Vagina (tissue), 2 donors: ENCODE measurements at regions not wholly inside any gene's neighbourhood (a gene's known extent, or its start where the extent isn't known, plus 50 kb on each side); places are given as distances from the start of the nearest gene placed in this dataset.
"Not testable (repeated sequence)": the region's sequence is repeated elsewhere in the genome, so short reads cannot be mapped to it uniquely, and the experiment has no call there.

Experiments used
- DNase-seq, 2 donors: peaks; one replicate each; pipeline ENCODE4 v3.0.0-alpha.2; 2017; ENCODE audit errors: extremely low spot score in 2 of 2
- H3K27ac ChIP-seq: fragments of 200-600 bp; sonication (generic); one replicate; pipeline ENCODE4 v1.5.1; 2019
- H3K27me3 ChIP-seq: fragments of 200-600 bp; sonication (generic); one replicate; pipeline ENCODE4 v1.5.1; 2019
- H3K36me3 ChIP-seq, 2 donors: fragments of 200-600 bp; sonication (generic); one replicate each; pipeline ENCODE4 v1.5.1; 2017 to 2019
- H3K4me1 ChIP-seq: fragments of 200-600 bp; sonication (generic); one replicate; pipeline ENCODE4 v1.5.1; 2019
- H3K4me3 ChIP-seq, 2 donors: fragments of 200-600 bp; sonication (generic); 1 replicate in 1 of 2; 2 replicates in 1 of 2; pipeline ENCODE4 v1.5.1; 2016 to 2019
- H3K9me3 ChIP-seq: fragments of 200-600 bp; sonication (generic); one replicate; pipeline ENCODE4 v1.5.1; 2019
- CTCF ChIP-seq, 3 experiments: fragments of 450-650 bp in 2 of 3; fragments of 200-600 bp in 1 of 3; sonication (generic) in 1 of 3; IDR thresholded peaks; one replicate each; pipeline ENCODE4 v1.5.1; 2017 to 2019; ENCODE audit warnings: antibody characterized with exemption in 3 of 3, mild to moderate bottlenecking in 2 of 3, moderate library complexity in 2 of 3
- POLR2A ChIP-seq, 2 donors: fragments of 450-650 bp; IDR thresholded peaks; one replicate each; pipeline ENCODE4 v1.6.1; 2017; ENCODE audit warnings: antibody characterized with exemption in 2 of 2, mild to moderate bottlenecking in 2 of 2, moderate library complexity in 2 of 2
- POLR2AphosphoS5 ChIP-seq, 2 donors: sonication (generic); formaldehyde crosslinking; IDR thresholded peaks; one replicate each; pipeline ENCODE4 v1.9.0; 2017; ENCODE audit warnings: antibody characterized with exemption in 2 of 2, mild to moderate bottlenecking in 2 of 2, low read depth in 1 of 2; ENCODE audit not compliant: insufficient read depth in 1 of 2
- intact Hi-C: fragments of 100-400 bp; cut with DNase I; formaldehyde crosslinking; loops from one replicate; pipeline ENCODE4 v1.15.1; 2023

GRCh38 chr7:156015237-156016020 lies 203.2 kb upstream of the SHH start:
- Histone ChIP-seq H3K4me3 (no peak overlapping the region), H3K36me3 (no peaks in the 10 kb centered on the region), H3K27ac (no peak overlapping the region), H3K4me1 (no peaks in the 10 kb centered on the region), H3K9me3 (no peaks in the 10 kb centered on the region), H3K27me3 (no peaks in the 10 kb centered on the region)
- DNase-seq: peak in 1 of 2 donors; percentile 67
- intact Hi-C loops: no loop called here
- TF ChIP-seq POLR2AphosphoS5 (IDR thresholded peaks at IDR 0.05; ENCODE audit: insufficient read depth in 1 of 2, low read depth in 1 of 2): no peak
- TF ChIP-seq POLR2A (IDR thresholded peaks at IDR 0.05): no peak
- TF ChIP-seq CTCF (IDR thresholded peaks at IDR 0.05): no peak

DNA sequence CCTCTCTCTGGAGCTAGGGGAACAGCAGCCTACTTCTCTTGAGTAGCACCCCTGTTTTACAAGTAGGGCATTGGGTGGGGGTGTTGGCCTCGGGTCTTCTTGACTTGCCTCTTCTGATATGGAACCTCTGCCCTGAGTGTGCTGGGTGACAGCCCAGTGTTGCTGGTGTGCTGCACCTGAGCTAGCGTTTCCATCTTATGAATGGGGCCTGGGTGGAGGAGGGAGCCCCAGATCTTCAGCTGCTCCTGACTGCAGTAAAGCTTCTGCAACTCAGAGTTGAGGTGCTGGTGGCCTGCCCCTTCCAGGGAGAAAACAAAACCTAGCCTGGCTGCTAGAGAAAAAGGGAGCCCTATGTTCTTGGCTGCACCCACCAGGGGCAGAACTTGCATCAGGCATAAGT lies 202.5 kb upstream of the SHH start:
- TF ChIP-seq CTCF (IDR thresholded peaks at IDR 0.05) (no peak), POLR2AphosphoS5 (IDR thresholded peaks at IDR 0.05; ENCODE audit: insufficient read depth in 1 of 2, low read depth in 1 of 2) (no peak), POLR2A (IDR thresholded peaks at IDR 0.05) (no peak)
- no peaks in the 10 kb centered on the region for H3K27me3 ChIP-seq
- no peaks in the 10 kb centered on the region for H3K9me3 ChIP-seq
- peak in 1 of 2 donors; percentile 71 for DNase-seq
- H3K36me3 ChIP-seq: no peaks in the 10 kb centered on the region
- intact Hi-C loops: no loop called here
- no peak overlapping the region for H3K4me3 ChIP-seq
- no peak overlapping the region for H3K27ac ChIP-seq
- no peaks in the 10 kb centered on the region for H3K4me1 ChIP-seq

DNA sequence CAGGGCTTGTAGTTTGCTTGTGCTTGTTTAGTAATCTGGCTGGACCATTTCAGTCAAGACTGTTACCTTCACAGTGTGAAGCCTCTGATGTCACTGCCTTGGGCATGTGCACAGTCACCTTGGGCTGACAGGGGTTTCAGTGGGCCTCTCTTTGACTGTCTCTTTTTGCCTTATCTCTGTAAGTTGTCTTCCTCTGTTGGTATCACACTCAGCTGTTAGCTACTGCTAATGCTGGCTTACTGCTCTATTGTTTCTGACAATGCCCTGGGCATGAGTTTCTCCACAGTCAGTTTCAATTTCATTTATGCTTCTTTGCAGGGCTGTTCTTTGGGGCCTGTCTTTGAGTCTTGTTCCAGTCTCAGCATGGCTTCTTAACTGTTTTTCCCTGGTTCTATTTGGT lies 201.9 kb upstream of the SHH start:
- Histone ChIP-seq H3K27ac (no peak overlapping the region), H3K9me3 (no peaks in the 10 kb centered on the region), H3K4me3 (no peak overlapping the region), H3K27me3 (no peaks in the 10 kb centered on the region), H3K4me1 (no peaks in the 10 kb centered on the region), H3K36me3 (no peaks in the 10 kb centered on the region)
- intact Hi-C loops: no loop called here
- DNase-seq: peak in 1 of 2 donors; percentile 44
- TF ChIP-seq POLR2AphosphoS5 (IDR thresholded peaks at IDR 0.05; ENCODE audit: insufficient read depth in 1 of 2, low read depth in 1 of 2) (no peak), CTCF (IDR thresholded peaks at IDR 0.05) (no peak), POLR2A (IDR thresholded peaks at IDR 0.05) (no peak)

- H3K4me1 ChIP-seq: no peaks in the 10 kb centered on the region
- TF ChIP-seq POLR2A (IDR thresholded peaks at IDR 0.05) (no peak), CTCF (IDR thresholded peaks at IDR 0.05) (no peak), POLR2AphosphoS5 (IDR thresholded peaks at IDR 0.05; ENCODE audit: insufficient read depth in 1 of 2, low read depth in 1 of 2) (no peak)
- no peaks in the 10 kb centered on the region for H3K27me3 ChIP-seq
- H3K27ac ChIP-seq: no peak overlapping the region
- DNase-seq: no peak
- no peak overlapping the region for H3K4me3 ChIP-seq
- intact Hi-C loops: no loop called here
- no peaks in the 10 kb centered on the region for H3K9me3 ChIP-seq
- no peaks in the 10 kb centered on the region for H3K36me3 ChIP-seq
Observed at GRCh38 chr7:156012412-156012811, 200.1 kb upstream of the SHH start.

DNA sequence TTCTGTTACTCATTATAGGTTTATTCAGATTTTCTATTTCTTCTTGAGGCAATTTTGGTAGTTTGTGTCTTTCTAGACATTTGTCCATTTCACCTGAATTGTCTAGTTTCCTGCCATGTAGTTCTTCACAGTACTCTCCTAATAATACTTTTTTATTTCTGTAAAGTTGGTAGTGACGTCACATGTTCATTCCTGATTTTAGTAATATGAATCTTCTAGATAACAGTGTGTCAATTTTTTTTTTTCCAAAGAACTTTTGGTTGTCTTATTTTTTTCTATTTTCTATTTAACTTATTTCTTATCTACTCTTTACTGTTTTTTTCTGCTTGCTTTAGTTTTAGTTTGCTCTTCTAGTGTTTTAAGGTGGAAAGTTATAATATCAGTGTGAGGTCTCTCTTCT lies 197.3 kb upstream of the SHH start:
- Histone ChIP-seq H3K4me1 (no peaks in the 10 kb centered on the region), H3K4me3 (no peak overlapping the region), H3K27ac (no peak overlapping the region), H3K36me3 (no peaks in the 10 kb centered on the region), H3K9me3 (no peaks in the 10 kb centered on the region), H3K27me3 (no peaks in the 10 kb centered on the region)
- intact Hi-C loops: no loop called here
- no peak for DNase-seq
- no peak for TF ChIP-seq CTCF (IDR thresholded peaks at IDR 0.05)
- TF ChIP-seq POLR2AphosphoS5 (IDR thresholded peaks at IDR 0.05; ENCODE audit: insufficient read depth in 1 of 2, low read depth in 1 of 2): no peak
- TF ChIP-seq POLR2A (IDR thresholded peaks at IDR 0.05): no peak

DNA sequence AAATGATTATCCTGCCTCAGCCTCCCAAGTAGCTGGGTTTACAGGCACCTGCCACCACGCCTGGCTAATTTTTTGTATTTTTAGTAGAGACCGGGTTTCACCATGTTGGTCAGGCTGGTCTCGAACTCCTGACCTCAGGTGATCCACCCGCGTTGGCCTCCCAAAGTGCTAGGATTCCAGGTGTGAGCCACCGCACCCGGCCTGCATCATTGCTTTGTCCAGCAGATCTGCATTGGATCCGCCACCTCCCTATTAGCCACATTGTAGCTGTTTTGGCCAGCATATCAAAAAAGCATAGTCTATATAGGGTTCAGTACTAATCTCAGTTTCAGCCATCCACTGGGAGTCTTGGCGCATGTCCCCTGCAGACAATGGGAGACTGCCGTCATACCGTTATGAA lies 194.6 kb upstream of the SHH start:
- H3K27ac ChIP-seq, DNase-seq, intact Hi-C loops, H3K27me3 ChIP-seq, H3K4me1 ChIP-seq, H3K36me3 ChIP-seq, H3K9me3 ChIP-seq, H3K4me3 ChIP-seq: not testable (repeated sequence)
